ENCODE measurements at regions not wholly inside any gene's neighbourhood (a gene's known extent, or its start where the extent isn't known, plus 50 kb on each side); places are given as distances from the start of the nearest gene placed in this dataset.

DNA sequence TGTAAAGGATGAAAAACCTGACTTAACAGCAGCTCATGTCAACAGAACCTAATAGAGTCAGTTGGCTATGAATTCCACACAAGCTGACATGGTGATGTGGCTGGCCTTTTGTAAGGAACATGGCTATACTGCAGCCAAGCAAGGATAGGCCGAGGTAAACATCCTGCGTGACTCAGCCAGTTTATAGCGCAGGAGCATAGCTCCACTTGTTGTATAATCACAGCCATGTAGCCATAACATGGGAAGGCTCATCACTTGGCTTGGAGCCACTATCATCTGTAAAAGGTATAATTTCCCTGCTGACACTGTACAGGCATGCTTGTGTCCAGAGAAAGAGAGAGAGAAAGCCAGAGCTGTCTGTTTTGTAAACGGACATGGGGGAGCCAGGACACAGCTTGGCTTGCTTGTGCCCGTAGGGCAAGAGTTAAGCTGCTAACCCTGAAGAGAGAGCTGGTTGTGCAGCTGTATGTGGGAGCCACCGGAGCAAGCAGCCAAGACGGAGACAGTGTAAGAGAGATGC is 104.4 kb upstream of the PLET1 start:
- Histone ChIP-seq H2BK15ac (ENCODE audit: low read length) (no peak overlapping the region), H2AFZ (ENCODE audit: low read length) (no peak overlapping the region), H3K4me1 (replicated peaks in 1 of 4; ENCODE audit: control insufficient read depth in 3 of 4, insufficient read depth in 4 of 4, low read length in 3 of 4) (peaks cover 0 to 5% (median 2%) of the 10 kb centered on the region in 4 experiments; a peak in 3 of 7 replicates), H4K8ac (ENCODE audit: extremely low read depth, insufficient read depth, low read length) (no peak overlapping the region), H2BK20ac (ENCODE audit: low read length) (no peak overlapping the region), H3K4me3 (ENCODE audit: extremely low read depth in 1 of 4, insufficient read depth in 2 of 4, low read depth in 3 of 4, low read length in 4 of 4) (no peak overlapping the region), H3K79me1 (ENCODE audit: low read depth, low read length) (no peaks in the 10 kb centered on the region), H2BK12ac (ENCODE audit: low read depth, low read length) (no peak overlapping the region), H3K9ac (replicated peaks in 1 of 4; ENCODE audit: extremely low read depth in 1 of 4, low read depth in 3 of 4, low read length in 3 of 4) (no peak overlapping the region), H3K9me3 (ENCODE audit: insufficient read depth in 2 of 2, low read depth in 1 of 2, low read length in 1 of 2) (no peaks in the 10 kb centered on the region), H3K27ac (ENCODE audit: low read depth, low read length) (no peak overlapping the region), H2AK5ac (ENCODE audit: low read depth, low read length) (no peak overlapping the region), H3K36me3 (ENCODE audit: control insufficient read depth in 2 of 4, insufficient read depth in 4 of 4, low read length in 3 of 4) (no peaks in the 10 kb centered on the region), H2BK5ac (ENCODE audit: low read depth, low read length) (no peak overlapping the region), H3K4ac (replicated peaks; ENCODE audit: insufficient read length, low read depth, low read length) (no peak overlapping the region), H3K18ac (ENCODE audit: extremely low read depth, low read length) (no peak overlapping the region), H3K23ac (ENCODE audit: insufficient read length) (no peak overlapping the region), H3K4me2 (ENCODE audit: insufficient read depth in 1 of 2, low read depth in 2 of 2, low read length in 2 of 2) (no peak overlapping the region), H4K20me1 (replicated peaks in 1 of 2; ENCODE audit: control insufficient read depth in 1 of 2, insufficient read depth in 2 of 2, low read length in 2 of 2) (no peaks in the 10 kb centered on the region), H3K79me2 (ENCODE audit: control insufficient read depth in 1 of 2, insufficient read depth in 2 of 2, low read length in 2 of 2) (no peaks in the 10 kb centered on the region), H3K23me2 (ENCODE audit: low read depth, low read length) (no peaks in the 10 kb centered on the region), H2BK120ac (replicated peaks; ENCODE audit: low read depth, low read length) (no peak overlapping the region), H3K14ac (ENCODE audit: insufficient read length) (no peak overlapping the region), H4K91ac (replicated peaks; ENCODE audit: insufficient read length, low read length) (no peak overlapping the region), H3K56ac (replicated peaks; ENCODE audit: insufficient read length, low read depth, low read length) (no peak overlapping the region), H4K5ac (ENCODE audit: insufficient read length, low read depth, low read length) (no peak overlapping the region), H3K27me3 (replicated peaks in 1 of 4; ENCODE audit: control insufficient read depth in 3 of 4, extremely low read depth in 1 of 4, insufficient read depth in 3 of 4, low read length in 3 of 4) (no peaks in the 10 kb centered on the region)
- WGBS, 2 experiments (ENCODE audit: extremely low coverage in 1 of 2, insufficient coverage in 1 of 2, insufficient read length in 1 of 2, insufficient replicate concordance in 2 of 2, low coverage in 1 of 2, low lambda C conversion rate in 2 of 2, missing lambda C conversion rate in 1 of 2), result 94% methylated on average over 7 of the region's 7 CpGs; no CpG with 5 or more reads in 1 of the 2 experiments
- FAIRE-seq, result no peak
- CTCF ChIA-PET (ENCODE audit: partially characterized antibody), result interaction anchor here (1.0 to 2.3 kb wide), 5 partner anchors 10 to 223 kb away, joined by 3 to 8 read pairs (median 5); no protein-coding TSS in a partner anchor
- TF ChIP-seq RNF2 (IDR thresholded peaks at IDR 0.05; ENCODE audit: borderline replicate concordance, low read depth, low read length, missing control alignments, poor library complexity, severe bottlenecking), result no peak
- TF ChIP-seq TAF7 (optimal IDR thresholded peaks at IDR 0.05; ENCODE audit: borderline replicate concordance, low read depth, low read length), result no peak
- no peak for TF ChIP-seq RFX5 (IDR thresholded peaks at IDR 0.05; ENCODE audit: borderline replicate concordance, low read depth, low read length)
- TF ChIP-seq SP1 (IDR thresholded peaks at IDR 0.05; ENCODE audit: low read depth, low read length), result no peak
- TF ChIP-seq CREB1 (IDR thresholded peaks at IDR 0.05), result no peak
- no peak for TF ChIP-seq YY1 (IDR thresholded peaks at IDR 0.05; ENCODE audit: low read depth, low read length)
- no peak for TF ChIP-seq TCF12 (IDR thresholded peaks at IDR 0.05; ENCODE audit: low read depth, low read length)
- no peak for TF ChIP-seq ZNF274 (IDR thresholded peaks at IDR 0.05; ENCODE audit: borderline replicate concordance, extremely low read depth, low read length)
- POLR2A ChIA-PET (ENCODE audit: partially characterized antibody), result interaction anchor here (1.6 kb wide), 1 partner anchor 10 kb away, joined by 5 read pairs; no protein-coding TSS in a partner anchor
- no peak for DNase-seq (ENCODE audit: low read depth in 1 of 2, low spot score in 2 of 2)

Measured in H1 (cell line).